ENCODE measurements at regions not wholly inside any gene's neighbourhood (a gene's known extent, or its start where the extent isn't known, plus 50 kb on each side); places are given as distances from the start of the nearest gene placed in this dataset.

DNA sequence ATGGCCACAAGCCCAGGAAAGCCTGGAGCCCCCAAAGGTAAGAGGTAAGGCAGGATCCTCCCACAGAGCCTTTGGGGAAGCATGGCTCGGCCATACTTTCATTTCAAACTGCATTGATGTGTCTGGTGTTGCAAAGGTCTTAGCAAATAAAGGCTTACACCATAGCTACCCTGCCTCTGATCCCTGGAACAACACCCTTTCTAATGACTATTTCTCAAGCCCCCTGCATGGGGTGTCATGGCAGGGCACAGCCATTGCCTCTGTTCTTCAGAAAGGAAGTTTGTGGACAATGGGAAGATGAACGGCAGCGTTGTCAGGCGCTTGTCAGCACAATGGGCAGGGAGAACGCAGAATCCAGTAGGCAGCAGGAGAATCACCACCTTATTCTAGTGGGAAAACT is 435.0 kb upstream of the SMIM21 start:
- peaks cover 15% of the 10 kb centered on the region for H3K27me3 ChIP-seq (ENCODE audit: insufficient read depth, poor library complexity, severe bottlenecking)

DNA sequence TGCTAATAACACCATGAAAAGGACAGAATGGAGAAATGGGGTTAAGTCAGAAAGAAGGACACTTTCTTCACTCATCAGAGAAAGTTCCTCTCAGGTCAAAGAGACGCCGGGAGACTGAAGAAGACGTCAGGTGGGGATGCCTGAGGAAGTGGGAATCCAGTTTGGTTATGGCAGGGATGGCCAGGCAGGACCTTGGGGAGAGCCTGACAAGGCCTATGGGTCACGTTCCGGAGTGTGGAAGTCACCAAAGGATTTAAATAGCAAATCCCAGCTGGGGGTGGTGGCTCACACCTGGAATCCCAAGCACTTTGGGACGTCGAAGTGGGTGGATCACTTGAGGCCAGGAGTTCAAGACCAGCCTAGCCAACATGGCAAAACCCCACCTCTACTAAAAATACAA is 432.7 kb upstream of the SMIM21 start:
- no peak overlapping the region for H3K4me3 ChIP-seq (replicated peaks; ENCODE audit: insufficient read depth, low read length)
- TF ChIP-seq SPI1 (IDR thresholded peaks at IDR 0.05; ENCODE audit: borderline replicate concordance, low read depth) (no peak), GABPA (IDR thresholded peaks at IDR 0.05; ENCODE audit: low read depth) (no peak)
- TF ChIP-seq, protein P1, sequence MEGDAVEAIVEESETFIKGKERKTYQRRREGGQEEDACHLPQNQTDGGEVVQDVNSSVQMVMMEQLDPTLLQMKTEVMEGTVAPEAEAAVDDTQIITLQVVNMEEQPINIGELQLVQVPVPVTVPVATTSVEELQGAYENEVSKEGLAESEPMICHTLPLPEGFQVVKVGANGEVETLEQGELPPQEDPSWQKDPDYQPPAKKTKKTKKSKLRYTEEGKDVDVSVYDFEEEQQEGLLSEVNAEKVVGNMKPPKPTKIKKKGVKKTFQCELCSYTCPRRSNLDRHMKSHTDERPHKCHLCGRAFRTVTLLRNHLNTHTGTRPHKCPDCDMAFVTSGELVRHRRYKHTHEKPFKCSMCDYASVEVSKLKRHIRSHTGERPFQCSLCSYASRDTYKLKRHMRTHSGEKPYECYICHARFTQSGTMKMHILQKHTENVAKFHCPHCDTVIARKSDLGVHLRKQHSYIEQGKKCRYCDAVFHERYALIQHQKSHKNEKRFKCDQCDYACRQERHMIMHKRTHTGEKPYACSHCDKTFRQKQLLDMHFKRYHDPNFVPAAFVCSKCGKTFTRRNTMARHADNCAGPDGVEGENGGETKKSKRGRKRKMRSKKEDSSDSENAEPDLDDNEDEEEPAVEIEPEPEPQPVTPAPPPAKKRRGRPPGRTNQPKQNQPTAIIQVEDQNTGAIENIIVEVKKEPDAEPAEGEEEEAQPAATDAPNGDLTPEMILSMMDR (IDR thresholded peaks at IDR 0.05; ENCODE audit: insufficient read depth, low read length): no peak
- TF ChIP-seq, protein P2, sequence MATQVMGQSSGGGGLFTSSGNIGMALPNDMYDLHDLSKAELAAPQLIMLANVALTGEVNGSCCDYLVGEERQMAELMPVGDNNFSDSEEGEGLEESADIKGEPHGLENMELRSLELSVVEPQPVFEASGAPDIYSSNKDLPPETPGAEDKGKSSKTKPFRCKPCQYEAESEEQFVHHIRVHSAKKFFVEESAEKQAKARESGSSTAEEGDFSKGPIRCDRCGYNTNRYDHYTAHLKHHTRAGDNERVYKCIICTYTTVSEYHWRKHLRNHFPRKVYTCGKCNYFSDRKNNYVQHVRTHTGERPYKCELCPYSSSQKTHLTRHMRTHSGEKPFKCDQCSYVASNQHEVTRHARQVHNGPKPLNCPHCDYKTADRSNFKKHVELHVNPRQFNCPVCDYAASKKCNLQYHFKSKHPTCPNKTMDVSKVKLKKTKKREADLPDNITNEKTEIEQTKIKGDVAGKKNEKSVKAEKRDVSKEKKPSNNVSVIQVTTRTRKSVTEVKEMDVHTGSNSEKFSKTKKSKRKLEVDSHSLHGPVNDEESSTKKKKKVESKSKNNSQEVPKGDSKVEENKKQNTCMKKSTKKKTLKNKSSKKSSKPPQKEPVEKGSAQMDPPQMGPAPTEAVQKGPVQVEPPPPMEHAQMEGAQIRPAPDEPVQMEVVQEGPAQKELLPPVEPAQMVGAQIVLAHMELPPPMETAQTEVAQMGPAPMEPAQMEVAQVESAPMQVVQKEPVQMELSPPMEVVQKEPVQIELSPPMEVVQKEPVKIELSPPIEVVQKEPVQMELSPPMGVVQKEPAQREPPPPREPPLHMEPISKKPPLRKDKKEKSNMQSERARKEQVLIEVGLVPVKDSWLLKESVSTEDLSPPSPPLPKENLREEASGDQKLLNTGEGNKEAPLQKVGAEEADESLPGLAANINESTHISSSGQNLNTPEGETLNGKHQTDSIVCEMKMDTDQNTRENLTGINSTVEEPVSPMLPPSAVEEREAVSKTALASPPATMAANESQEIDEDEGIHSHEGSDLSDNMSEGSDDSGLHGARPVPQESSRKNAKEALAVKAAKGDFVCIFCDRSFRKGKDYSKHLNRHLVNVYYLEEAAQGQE (IDR thresholded peaks at IDR 0.05; ENCODE audit: insufficient replicate concordance, low read depth): no peak
- H3K27me3 ChIP-seq (ENCODE audit: insufficient read depth, poor library complexity, severe bottlenecking): peaks cover 15% of the 10 kb centered on the region
- no peak overlapping the region for H3K27ac ChIP-seq (replicated peaks)
- no peak for DNase-seq (ENCODE audit: low read depth in 1 of 2, low spot score in 1 of 2)

More for the DNA sequence above, 435.0 kb upstream of the SMIM21 start:
- TF ChIP-seq, protein P2 (IDR thresholded peaks at IDR 0.05; ENCODE audit: insufficient replicate concordance, low read depth): no peak
- TF ChIP-seq SPI1 (IDR thresholded peaks at IDR 0.05; ENCODE audit: borderline replicate concordance, low read depth) (no peak), GABPA (IDR thresholded peaks at IDR 0.05; ENCODE audit: low read depth) (no peak), POLR2AphosphoS5 (IDR thresholded peaks at IDR 0.05; ENCODE audit: low read depth) (no peak)
- TF ChIP-seq, protein P1 (IDR thresholded peaks at IDR 0.05; ENCODE audit: insufficient read depth, low read length): no peak
- H3K27ac ChIP-seq (replicated peaks): no peak overlapping the region
- no peak overlapping the region for H3K4me3 ChIP-seq (replicated peaks; ENCODE audit: insufficient read depth, low read length)
- DNase-seq (ENCODE audit: low read depth in 1 of 2, low spot score in 1 of 2): no peak

GRCh38 chr18:75859533-75859932 is 432.0 kb upstream of the SMIM21 start:
- TF ChIP-seq POLR2AphosphoS5 (IDR thresholded peaks at IDR 0.05; ENCODE audit: low read depth): no peak
- TF ChIP-seq, protein P1 (IDR thresholded peaks at IDR 0.05; ENCODE audit: insufficient read depth, low read length): no peak
- no peak for TF ChIP-seq GABPA (IDR thresholded peaks at IDR 0.05; ENCODE audit: low read depth)
- TF ChIP-seq, protein P2 (IDR thresholded peaks at IDR 0.05; ENCODE audit: insufficient replicate concordance, low read depth): no peak
- TF ChIP-seq SPI1 (IDR thresholded peaks at IDR 0.05; ENCODE audit: borderline replicate concordance, low read depth): no peak
- no peak overlapping the region for H3K27ac ChIP-seq (replicated peaks)
- DNase-seq (ENCODE audit: low read depth in 1 of 2, low spot score in 1 of 2): no peak
- H3K4me3 ChIP-seq (replicated peaks; ENCODE audit: insufficient read depth, low read length): no peak overlapping the region
- peaks cover 13% of the 10 kb centered on the region for H3K27me3 ChIP-seq (ENCODE audit: insufficient read depth, poor library complexity, severe bottlenecking)

Data from HL-60 (cell line).